NCI-H1092 (cell line): ENCODE measurements at regions not wholly inside any gene's neighbourhood (a gene's known extent, or its start where the extent isn't known, plus 50 kb on each side); places are given as distances from the start of the nearest gene placed in this dataset.
"Not testable (repeated sequence)": the region's sequence is repeated elsewhere in the genome, so short reads cannot be mapped to it uniquely, and the experiment has no call there.

Experiments
- DNase-seq: peaks from one replicate; lab custom pipeline; 2025; lab: John Stamatoyannopoulos, UW

GRCh38 chr1:206405282-206405681 is 65.0 kb upstream of the IKBKE start:
- DNase-seq: not testable (repeated sequence)

GRCh38 chr1:206408371-206409288 is 61.6 kb upstream of the IKBKE start:
- DNase-seq: not testable (repeated sequence)

- no peak for DNase-seq
Observed at GRCh38 chr1:206411321-206411720, 59.0 kb upstream of the IKBKE start.

GRCh38 chr1:206415942-206416341 is 54.3 kb upstream of the IKBKE start:
- no peak for DNase-seq

- no peak for DNase-seq
Observed at GRCh38 chr1:206417774-206418614, 52.3 kb upstream of the IKBKE start.

GRCh38 chr1:206419250-206419649 is 51.0 kb upstream of the IKBKE start:
- no peak for DNase-seq

GRCh38 chr1:206419783-206420182 is 50.5 kb upstream of the IKBKE start:
- no peak for DNase-seq

- DNase-seq: no peak
Observed at GRCh38 chr1:206420471-206420870, 49.8 kb upstream of the IKBKE start.
